ENCODE measurements at regions not wholly inside any gene's neighbourhood (a gene's known extent, or its start where the extent isn't known, plus 50 kb on each side); places are given as distances from the start of the nearest gene placed in this dataset.

GRCh38 chr2:52369178-52369577 is 1337.2 kb upstream of the NRXN1 start:
- Histone ChIP-seq H3K4me3 (no peak overlapping the region), H3K27ac (no peak overlapping the region), H3K9me3 (no peaks in the 10 kb centered on the region), H3K36me3 (no peaks in the 10 kb centered on the region), H3K27me3 (no peaks in the 10 kb centered on the region), H3K4me1 (no peaks in the 10 kb centered on the region)
- no peak for TF ChIP-seq POLR2AphosphoS5 (IDR thresholded peaks at IDR 0.05)
- no peak for TF ChIP-seq POLR2A (IDR thresholded peaks at IDR 0.05)
- TF ChIP-seq CTCF (IDR thresholded peaks at IDR 0.05): no peak
- no peak for TF ChIP-seq EP300 (IDR thresholded peaks at IDR 0.05)
- no peak for ATAC-seq
- WGBS, 2 donors (ENCODE audit: low coverage in 1 of 2): 54 to 85% methylated on average over 2 of the region's 2 CpGs

- Histone ChIP-seq H3K27me3 (no peaks in the 10 kb centered on the region), H3K4me3 (no peak overlapping the region), H3K36me3 (no peaks in the 10 kb centered on the region), H3K27ac (no peak overlapping the region), H3K9me3 (no peaks in the 10 kb centered on the region), H3K4me1 (no peaks in the 10 kb centered on the region)
- no peak for ATAC-seq
- TF ChIP-seq POLR2A (IDR thresholded peaks at IDR 0.05) (no peak), EP300 (IDR thresholded peaks at IDR 0.05) (no peak), CTCF (IDR thresholded peaks at IDR 0.05) (no peak)
Measured at GRCh38 chr2:52368141-52368540, 1336.2 kb upstream of the NRXN1 start.

DNA sequence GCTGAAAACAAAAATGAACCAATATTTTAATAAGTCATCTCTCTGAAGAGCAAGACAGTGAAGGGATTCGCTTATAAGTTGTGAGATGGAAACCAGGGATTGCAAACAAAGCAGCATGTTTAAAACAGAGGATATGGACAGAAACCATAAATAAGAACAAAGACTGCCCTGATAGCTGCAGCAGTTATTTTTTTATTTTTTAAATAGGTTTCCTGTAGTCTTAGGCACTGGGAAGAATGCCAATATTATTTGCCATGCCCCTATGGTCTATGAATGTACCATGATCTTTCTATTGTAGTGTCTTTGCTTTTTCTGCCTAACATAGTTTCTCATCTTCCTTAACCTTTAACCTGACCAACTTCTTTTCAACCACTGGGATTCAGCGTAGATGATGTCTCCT is 1334.0 kb upstream of the NRXN1 start:
- WGBS, 2 donors (ENCODE audit: low coverage in 1 of 2): 81 to 100% methylated on average over 1 to 2 of the region's 2 CpGs
- Histone ChIP-seq H3K27me3 (no peaks in the 10 kb centered on the region), H3K4me3 (no peak overlapping the region), H3K4me1 (no peaks in the 10 kb centered on the region), H3K36me3 (no peaks in the 10 kb centered on the region), H3K27ac (no peak overlapping the region), H3K9me3 (no peaks in the 10 kb centered on the region)
- TF ChIP-seq POLR2AphosphoS5 (IDR thresholded peaks at IDR 0.05) (no peak), EP300 (IDR thresholded peaks at IDR 0.05) (no peak), CTCF (IDR thresholded peaks at IDR 0.05) (no peak), POLR2A (IDR thresholded peaks at IDR 0.05) (no peak)
- ATAC-seq: no peak

GRCh38 chr2:52356556-52356955 is 1324.6 kb upstream of the NRXN1 start:
- 17 to 18% methylated on average over 2 of the region's 2 CpGs for WGBS, 2 donors (ENCODE audit: low coverage in 1 of 2)
- H3K27me3 ChIP-seq: no peaks in the 10 kb centered on the region
- H3K9me3 ChIP-seq: no peaks in the 10 kb centered on the region
- no peaks in the 10 kb centered on the region for H3K36me3 ChIP-seq
- no peak for ATAC-seq
- H3K4me3 ChIP-seq: no peak overlapping the region
- H3K4me1 ChIP-seq: no peaks in the 10 kb centered on the region
- TF ChIP-seq POLR2A (IDR thresholded peaks at IDR 0.05): no peak
- TF ChIP-seq CTCF (IDR thresholded peaks at IDR 0.05): no peak
- no peak for TF ChIP-seq POLR2AphosphoS5 (IDR thresholded peaks at IDR 0.05)
- no peak for TF ChIP-seq EP300 (IDR thresholded peaks at IDR 0.05)
- no peak overlapping the region for H3K27ac ChIP-seq

DNA sequence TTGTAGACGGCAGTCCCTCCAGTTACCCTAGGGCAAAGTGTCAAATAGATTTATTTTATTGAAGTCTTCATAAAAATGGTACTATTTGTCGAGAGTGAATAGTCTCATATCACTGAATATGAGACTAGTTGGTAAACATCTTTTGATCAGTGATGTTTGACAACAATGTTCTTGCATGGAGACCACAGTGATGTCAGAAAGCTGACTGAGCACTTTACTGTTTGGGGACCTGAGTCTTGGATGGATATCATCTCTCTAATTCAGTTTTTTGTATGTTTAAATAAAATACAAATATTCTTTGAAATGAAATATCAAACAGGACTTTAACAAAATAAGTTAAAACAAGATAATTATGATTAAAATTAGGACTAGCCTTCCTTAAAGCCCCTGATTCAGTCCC is 1315.4 kb upstream of the NRXN1 start:
- no peak for TF ChIP-seq POLR2A (IDR thresholded peaks at IDR 0.05)
- no peak for TF ChIP-seq EP300 (IDR thresholded peaks at IDR 0.05)
- TF ChIP-seq CTCF (IDR thresholded peaks at IDR 0.05): no peak
- no peak for TF ChIP-seq POLR2AphosphoS5 (IDR thresholded peaks at IDR 0.05)
- H3K4me1 ChIP-seq: no peaks in the 10 kb centered on the region
- no peak for ATAC-seq
- no peak overlapping the region for H3K27ac ChIP-seq
- WGBS, 2 donors (ENCODE audit: low coverage in 1 of 2): 81 to 85% methylated on average over 2 of the region's 2 CpGs
- H3K36me3 ChIP-seq: no peaks in the 10 kb centered on the region
- no peak overlapping the region for H3K4me3 ChIP-seq
- H3K27me3 ChIP-seq: no peaks in the 10 kb centered on the region
- H3K9me3 ChIP-seq: no peaks in the 10 kb centered on the region
